IPS-20b (cell line): ENCODE measurements at regions not wholly inside any gene's neighbourhood (a gene's known extent, or its start where the extent isn't known, plus 50 kb on each side); places are given as distances from the start of the nearest gene placed in this dataset.

Experiments
- H3K27ac ChIP-seq: one replicate; pipeline ENCODE4 v1.5.1; 2013; ENCODE audit warnings: low read length
- H3K27me3 ChIP-seq: 2 replicates; pipeline ENCODE4 v1.6.1; 2013; ENCODE audit warnings: mild to moderate bottlenecking, low read length, inconsistent platforms; ENCODE audit not compliant: insufficient read depth
- H3K36me3 ChIP-seq: 2 replicates; pipeline ENCODE4 v1.6.1; 2013; ENCODE audit warnings: low read depth, mild to moderate bottlenecking, inconsistent platforms, low read length, moderate library complexity; ENCODE audit not compliant: insufficient read depth
- H3K4me1 ChIP-seq: 2 replicates; pipeline ENCODE4 v1.6.1; 2013; ENCODE audit warnings: mild to moderate bottlenecking, control low read depth, inconsistent platforms, low read length, moderate library complexity; ENCODE audit not compliant: insufficient read depth
- H3K4me3 ChIP-seq: 2 replicates; pipeline ENCODE4 v1.5.1; 2013; ENCODE audit warnings: mild to moderate bottlenecking, low read length, inconsistent platforms
- H3K9ac ChIP-seq: 2 replicates; pipeline ENCODE4 v1.6.1; 2013; ENCODE audit warnings: low read depth, mild to moderate bottlenecking, inconsistent platforms, low read length, moderate library complexity
- H3K9me3 ChIP-seq: 2 replicates; pipeline ENCODE4 v1.6.1; 2013; ENCODE audit warnings: mild to moderate bottlenecking, low read depth, low read length, inconsistent platforms; ENCODE audit not compliant: insufficient read depth

- Histone ChIP-seq H3K4me3 (no peak overlapping the region), H3K27ac (no peak overlapping the region), H3K36me3 (no peaks in the 10 kb centered on the region)
Observed at GRCh38 chr2:59737299-59737698, 816.2 kb downstream of the BCL11A start.

GRCh38 chr2:59734743-59735142 is 818.7 kb downstream of the BCL11A start:
- no peaks in the 10 kb centered on the region for H3K4me1 ChIP-seq
- no peaks in the 10 kb centered on the region for H3K9me3 ChIP-seq
- no peak overlapping the region for H3K9ac ChIP-seq
- no peak overlapping the region for H3K27ac ChIP-seq
- no peaks in the 10 kb centered on the region for H3K27me3 ChIP-seq
- no peaks in the 10 kb centered on the region for H3K36me3 ChIP-seq
- no peak overlapping the region for H3K4me3 ChIP-seq

More at GRCh38 chr2:59737299-59737698, 816.2 kb downstream of the BCL11A start:
- H3K9ac ChIP-seq: no peak overlapping the region
- H3K27me3 ChIP-seq: no peaks in the 10 kb centered on the region
- H3K4me1 ChIP-seq: no peaks in the 10 kb centered on the region
- no peaks in the 10 kb centered on the region for H3K9me3 ChIP-seq

- Histone ChIP-seq H3K4me1 (no peaks in the 10 kb centered on the region), H3K27me3 (no peaks in the 10 kb centered on the region), H3K4me3 (no peak overlapping the region), H3K27ac (no peak overlapping the region), H3K36me3 (no peaks in the 10 kb centered on the region), H3K9me3 (no peaks in the 10 kb centered on the region), H3K9ac (no peak overlapping the region)
Observed at GRCh38 chr2:59733970-59734369, 819.5 kb downstream of the BCL11A start.

GRCh38 chr2:59733567-59733930 is 819.9 kb downstream of the BCL11A start:
- H3K36me3 ChIP-seq: no peaks in the 10 kb centered on the region
- H3K27me3 ChIP-seq: no peaks in the 10 kb centered on the region
- H3K9ac ChIP-seq: no peak overlapping the region
- H3K9me3 ChIP-seq: no peaks in the 10 kb centered on the region
- no peak overlapping the region for H3K27ac ChIP-seq
- no peaks in the 10 kb centered on the region for H3K4me1 ChIP-seq
- H3K4me3 ChIP-seq: no peak overlapping the region

GRCh38 chr2:59732871-59733566 is 820.4 kb downstream of the BCL11A start:
- Histone ChIP-seq H3K4me1 (no peaks in the 10 kb centered on the region), H3K36me3 (no peaks in the 10 kb centered on the region), H3K27me3 (no peaks in the 10 kb centered on the region), H3K9ac (no peak overlapping the region), H3K27ac (no peak overlapping the region), H3K4me3 (no peak overlapping the region), H3K9me3 (no peaks in the 10 kb centered on the region)

- H3K9me3 ChIP-seq: no peaks in the 10 kb centered on the region
- no peak overlapping the region for H3K4me3 ChIP-seq
- H3K9ac ChIP-seq: no peak overlapping the region
- H3K27me3 ChIP-seq: no peaks in the 10 kb centered on the region
- H3K4me1 ChIP-seq: no peaks in the 10 kb centered on the region
- no peaks in the 10 kb centered on the region for H3K36me3 ChIP-seq
- H3K27ac ChIP-seq: no peak overlapping the region
Observed at GRCh38 chr2:59727121-59727590, 826.3 kb downstream of the BCL11A start.

- H3K4me3 ChIP-seq: no peak overlapping the region
- no peaks in the 10 kb centered on the region for H3K4me1 ChIP-seq
- H3K9me3 ChIP-seq: no peaks in the 10 kb centered on the region
- no peaks in the 10 kb centered on the region for H3K27me3 ChIP-seq
- no peak overlapping the region for H3K9ac ChIP-seq
- no peaks in the 10 kb centered on the region for H3K36me3 ChIP-seq
- no peak overlapping the region for H3K27ac ChIP-seq
Observed at GRCh38 chr2:59726228-59727120, 827.0 kb downstream of the BCL11A start.

- no peak overlapping the region for H3K9ac ChIP-seq
- H3K4me1 ChIP-seq: no peaks in the 10 kb centered on the region
- no peaks in the 10 kb centered on the region for H3K9me3 ChIP-seq
- H3K27ac ChIP-seq: no peak overlapping the region
- no peaks in the 10 kb centered on the region for H3K27me3 ChIP-seq
- H3K4me3 ChIP-seq: no peak overlapping the region
- H3K36me3 ChIP-seq: no peaks in the 10 kb centered on the region
Observed at GRCh38 chr2:59724746-59725145, 828.7 kb downstream of the BCL11A start.

GRCh38 chr2:59720296-59720866 is 833.1 kb downstream of the BCL11A start:
- Histone ChIP-seq H3K4me1 (no peaks in the 10 kb centered on the region), H3K27me3 (no peaks in the 10 kb centered on the region), H3K9me3 (no peaks in the 10 kb centered on the region), H3K27ac (no peak overlapping the region), H3K9ac (no peak overlapping the region), H3K4me3 (no peak overlapping the region), H3K36me3 (no peaks in the 10 kb centered on the region)

GRCh38 chr2:59713577-59713976 is 839.9 kb downstream of the BCL11A start:
- Histone ChIP-seq H3K4me1 (no peaks in the 10 kb centered on the region), H3K9ac (no peak overlapping the region), H3K9me3 (no peaks in the 10 kb centered on the region), H3K27ac (no peak overlapping the region), H3K36me3 (no peaks in the 10 kb centered on the region), H3K27me3 (no peaks in the 10 kb centered on the region), H3K4me3 (no peak overlapping the region)

GRCh38 chr2:59711121-59711520 is 842.3 kb downstream of the BCL11A start:
- Histone ChIP-seq H3K9me3 (no peaks in the 10 kb centered on the region), H3K27me3 (no peaks in the 10 kb centered on the region), H3K4me1 (no peaks in the 10 kb centered on the region), H3K4me3 (no peak overlapping the region), H3K27ac (no peak overlapping the region), H3K9ac (no peak overlapping the region), H3K36me3 (no peaks in the 10 kb centered on the region)

- Histone ChIP-seq H3K36me3 (no peaks in the 10 kb centered on the region), H3K9me3 (no peaks in the 10 kb centered on the region), H3K4me3 (no peak overlapping the region), H3K4me1 (no peaks in the 10 kb centered on the region), H3K9ac (no peak overlapping the region), H3K27ac (no peak overlapping the region), H3K27me3 (no peaks in the 10 kb centered on the region)
Observed at GRCh38 chr2:59706729-59707128, 846.7 kb downstream of the BCL11A start.
